IPS-20b (cell line): ENCODE measurements at regions not wholly inside any gene's neighbourhood (a gene's known extent, or its start where the extent isn't known, plus 50 kb on each side); places are given as distances from the start of the nearest gene placed in this dataset.

ENCODE experiments used
- H3K27ac ChIP-seq: one replicate; pipeline ENCODE4 v1.5.1; 2013; ENCODE audit warnings: low read length
- H3K27me3 ChIP-seq: 2 replicates; pipeline ENCODE4 v1.6.1; 2013; ENCODE audit warnings: mild to moderate bottlenecking, low read length, inconsistent platforms; ENCODE audit not compliant: insufficient read depth
- H3K36me3 ChIP-seq: 2 replicates; pipeline ENCODE4 v1.6.1; 2013; ENCODE audit warnings: low read depth, mild to moderate bottlenecking, inconsistent platforms, low read length, moderate library complexity; ENCODE audit not compliant: insufficient read depth
- H3K4me1 ChIP-seq: 2 replicates; pipeline ENCODE4 v1.6.1; 2013; ENCODE audit warnings: mild to moderate bottlenecking, control low read depth, inconsistent platforms, low read length, moderate library complexity; ENCODE audit not compliant: insufficient read depth
- H3K4me3 ChIP-seq: 2 replicates; pipeline ENCODE4 v1.5.1; 2013; ENCODE audit warnings: mild to moderate bottlenecking, low read length, inconsistent platforms
- H3K9ac ChIP-seq: 2 replicates; pipeline ENCODE4 v1.6.1; 2013; ENCODE audit warnings: low read depth, mild to moderate bottlenecking, inconsistent platforms, low read length, moderate library complexity
- H3K9me3 ChIP-seq: 2 replicates; pipeline ENCODE4 v1.6.1; 2013; ENCODE audit warnings: mild to moderate bottlenecking, low read depth, low read length, inconsistent platforms; ENCODE audit not compliant: insufficient read depth

DNA sequence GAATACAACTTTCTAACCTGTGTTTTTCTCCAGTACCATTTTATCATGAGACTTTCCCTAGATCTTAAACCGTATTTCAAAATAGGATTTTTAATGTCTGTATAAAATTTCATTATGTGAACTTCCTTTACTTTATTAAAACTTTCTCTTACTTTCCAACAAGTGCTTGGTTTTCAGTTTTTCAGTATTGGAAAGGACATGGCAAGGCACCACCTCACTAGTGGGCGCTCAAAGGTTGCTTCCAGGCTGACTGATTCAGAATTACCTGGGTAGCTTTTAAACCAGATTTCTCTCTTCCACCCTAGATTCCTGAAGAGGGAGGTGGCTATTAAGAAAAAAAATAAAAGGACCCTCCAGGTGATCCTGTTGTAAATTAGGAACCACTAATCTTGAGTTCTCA is 236.6 kb downstream of the SOX2 start:
- no peak overlapping the region for H3K9ac ChIP-seq
- H3K27ac ChIP-seq, result no peak overlapping the region

DNA sequence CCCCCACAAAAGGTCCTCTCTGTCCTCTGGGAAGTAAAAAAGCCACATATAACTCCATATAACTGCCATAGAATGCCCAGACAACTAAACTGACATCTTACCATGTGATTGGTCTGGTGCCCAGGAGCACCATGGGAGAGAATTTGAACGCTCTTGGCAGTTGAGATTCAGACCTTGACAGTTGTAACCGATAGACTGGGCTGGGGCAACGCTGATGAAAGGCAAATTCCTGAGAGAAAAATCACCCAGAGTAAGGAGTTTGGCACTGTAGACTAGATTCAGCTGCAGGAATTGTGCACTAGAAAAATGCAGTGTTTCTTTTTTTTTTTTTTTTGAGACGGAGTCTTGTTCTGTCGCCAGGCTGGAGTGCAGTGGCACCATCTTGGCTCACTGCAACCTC is 240.5 kb downstream of the SOX2 start:
- Histone ChIP-seq H3K4me1 (peaks cover 4% of the 10 kb centered on the region; the same call in 1 of the 2 replicates), H3K36me3 (no peaks in the 10 kb centered on the region), H3K9ac (no peak overlapping the region), H3K27me3 (no peaks in the 10 kb centered on the region), H3K9me3 (no peaks in the 10 kb centered on the region), H3K4me3 (no peak overlapping the region), H3K27ac (no peak overlapping the region)

More for the DNA sequence above, 236.6 kb downstream of the SOX2 start:
- no peaks in the 10 kb centered on the region for H3K36me3 ChIP-seq
- H3K4me3 ChIP-seq, result no peak overlapping the region
- peaks cover 5% of the 10 kb centered on the region; the same call in 1 of the 2 replicates for H3K4me1 ChIP-seq
- H3K27me3 ChIP-seq, result no peaks in the 10 kb centered on the region
- no peaks in the 10 kb centered on the region for H3K9me3 ChIP-seq

GRCh38 chr3:181952929-181953328 is 241.2 kb downstream of the SOX2 start:
- H3K4me3 ChIP-seq, result no peak overlapping the region
- H3K9me3 ChIP-seq, result no peaks in the 10 kb centered on the region
- H3K36me3 ChIP-seq, result no peaks in the 10 kb centered on the region
- H3K4me1 ChIP-seq, result peaks cover 4% of the 10 kb centered on the region; the same call in 1 of the 2 replicates
- H3K27ac ChIP-seq, result no peak overlapping the region
- no peak overlapping the region for H3K9ac ChIP-seq
- H3K27me3 ChIP-seq, result no peaks in the 10 kb centered on the region

DNA sequence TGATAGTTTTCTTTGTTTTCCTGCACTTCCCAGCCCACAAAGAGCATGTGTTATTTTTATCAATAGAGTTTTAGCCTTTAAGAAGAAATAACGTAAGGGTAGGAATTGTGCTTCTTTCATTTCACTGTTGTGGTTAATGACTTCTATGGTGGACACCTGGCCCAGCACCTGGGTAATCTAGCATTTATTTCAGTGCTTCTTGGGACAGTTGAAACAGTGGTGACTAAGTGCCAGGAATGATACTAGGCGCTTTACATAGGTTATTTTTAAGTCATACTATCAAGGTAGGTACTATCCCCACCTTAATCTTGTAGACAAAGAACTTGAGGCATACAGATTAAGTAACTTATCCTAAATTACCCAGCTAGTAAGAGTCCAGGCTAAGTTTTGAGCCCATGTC is 243.8 kb downstream of the SOX2 start:
- H3K36me3 ChIP-seq, result no peaks in the 10 kb centered on the region
- no peak overlapping the region for H3K4me3 ChIP-seq
- H3K9ac ChIP-seq, result no peak overlapping the region
- H3K27me3 ChIP-seq, result no peaks in the 10 kb centered on the region
- H3K27ac ChIP-seq, result no peak overlapping the region
- peaks cover 4% of the 10 kb centered on the region; the same call in 1 of the 2 replicates for H3K4me1 ChIP-seq
- H3K9me3 ChIP-seq, result no peaks in the 10 kb centered on the region

DNA sequence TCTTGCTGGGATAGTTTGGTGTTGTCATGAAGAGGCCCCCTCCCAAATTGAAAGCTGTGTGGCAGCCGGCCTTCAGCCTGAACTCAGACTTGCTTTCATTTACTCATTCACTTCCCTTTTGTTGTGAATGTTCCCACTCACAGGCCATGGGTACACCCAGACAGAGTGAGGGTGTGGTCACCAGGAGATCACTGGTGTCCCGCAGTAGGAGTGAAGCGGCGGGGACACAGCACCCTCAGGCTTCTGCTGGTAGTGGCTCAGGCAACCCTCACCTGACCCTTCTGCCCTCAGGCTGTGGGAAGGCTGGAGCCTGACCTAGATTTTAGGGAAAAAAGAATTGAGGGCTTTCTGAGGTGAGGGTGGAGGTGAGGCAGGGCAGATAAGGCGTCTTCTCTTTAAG is 244.4 kb downstream of the SOX2 start:
- no peak overlapping the region for H3K9ac ChIP-seq
- no peaks in the 10 kb centered on the region for H3K36me3 ChIP-seq
- peaks cover 4% of the 10 kb centered on the region; the same call in 1 of the 2 replicates for H3K4me1 ChIP-seq
- H3K27me3 ChIP-seq, result no peaks in the 10 kb centered on the region
- no peak overlapping the region for H3K27ac ChIP-seq
- no peak overlapping the region for H3K4me3 ChIP-seq
- H3K9me3 ChIP-seq, result no peaks in the 10 kb centered on the region

DNA sequence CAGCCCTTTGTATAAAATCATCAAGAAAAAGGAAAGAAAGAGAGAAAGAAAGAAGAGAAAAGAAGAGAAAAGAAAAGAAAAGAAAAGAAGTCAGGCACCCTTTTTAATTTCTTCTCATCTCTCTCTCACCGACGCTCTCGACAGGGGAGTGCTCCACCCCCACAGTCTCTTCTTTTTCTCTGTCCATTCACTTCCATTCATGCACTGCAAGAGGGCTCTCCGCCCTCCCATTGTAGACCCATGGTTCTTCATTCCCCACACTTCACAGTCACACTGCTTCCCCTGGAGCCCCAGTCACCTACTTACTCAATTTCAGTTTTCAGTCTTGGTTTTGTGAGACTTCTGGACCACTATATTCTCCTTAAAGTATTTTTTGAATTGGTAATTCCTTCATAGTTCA is 254.7 kb downstream of the SOX2 start:
- no peaks in the 10 kb centered on the region for H3K27me3 ChIP-seq
- H3K36me3 ChIP-seq, result no peaks in the 10 kb centered on the region
- no peak overlapping the region for H3K9ac ChIP-seq
- H3K27ac ChIP-seq, result no peak overlapping the region
- no peak overlapping the region for H3K4me3 ChIP-seq
- peaks cover 6% of the 10 kb centered on the region; the same call in 1 of the 2 replicates for H3K4me1 ChIP-seq
- H3K9me3 ChIP-seq, result no peaks in the 10 kb centered on the region

GRCh38 chr3:181969925-181970324 is 258.2 kb downstream of the SOX2 start:
- Histone ChIP-seq H3K27ac (no peak overlapping the region), H3K27me3 (no peaks in the 10 kb centered on the region), H3K9ac (no peak overlapping the region), H3K4me3 (no peak overlapping the region), H3K4me1 (peaks cover 6% of the 10 kb centered on the region; the same call in 1 of the 2 replicates), H3K9me3 (no peaks in the 10 kb centered on the region), H3K36me3 (no peaks in the 10 kb centered on the region)

DNA sequence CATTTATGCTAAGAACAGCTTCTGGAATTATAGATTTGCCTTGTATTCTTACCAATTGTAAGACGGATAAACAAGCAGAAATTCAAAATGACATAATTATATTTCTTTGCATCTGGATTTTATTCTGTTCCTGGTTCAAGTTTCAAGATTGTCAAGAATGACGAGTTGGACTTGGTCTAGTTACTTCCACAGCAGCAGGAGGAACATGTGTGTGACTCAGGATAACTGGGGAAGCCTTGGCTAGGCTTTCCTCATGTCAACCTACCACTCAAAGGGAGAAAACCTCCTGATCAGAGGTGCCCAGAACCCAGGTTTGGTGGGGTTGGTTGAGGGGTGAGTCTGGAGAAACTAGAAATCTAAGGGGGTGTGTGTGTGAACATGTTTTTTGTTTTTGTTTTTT is 259.7 kb downstream of the SOX2 start:
- Histone ChIP-seq H3K27ac (no peak overlapping the region), H3K9me3 (no peaks in the 10 kb centered on the region), H3K9ac (no peak overlapping the region), H3K4me1 (peaks cover 2% of the 10 kb centered on the region; the same call in 1 of the 2 replicates), H3K27me3 (no peaks in the 10 kb centered on the region), H3K4me3 (no peak overlapping the region), H3K36me3 (no peaks in the 10 kb centered on the region)

DNA sequence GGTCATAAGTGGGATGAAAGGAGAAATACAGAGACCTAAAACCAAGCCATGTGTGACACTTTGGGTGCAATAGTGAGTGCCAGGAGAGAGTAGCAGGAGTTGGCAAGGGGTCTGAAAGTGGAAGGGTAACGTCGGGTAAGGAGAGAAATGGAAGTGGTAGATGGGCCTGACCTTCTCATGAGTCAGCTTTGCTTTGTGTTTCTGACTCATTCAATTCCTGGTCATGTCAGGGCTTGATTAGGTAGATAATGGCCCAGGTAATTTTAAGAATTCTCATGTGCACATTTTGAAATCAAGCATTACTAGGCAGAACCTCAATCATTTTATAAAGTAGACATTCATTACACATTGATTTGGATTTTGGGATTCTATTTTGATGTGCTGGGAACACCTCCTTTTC is 262.5 kb downstream of the SOX2 start:
- Histone ChIP-seq H3K27me3 (no peaks in the 10 kb centered on the region), H3K9ac (no peak overlapping the region), H3K27ac (no peak overlapping the region), H3K36me3 (no peaks in the 10 kb centered on the region), H3K9me3 (no peaks in the 10 kb centered on the region), H3K4me3 (no peak overlapping the region), H3K4me1 (no peaks in the 10 kb centered on the region)

GRCh38 chr3:181976526-181976925 is 264.8 kb downstream of the SOX2 start:
- no peaks in the 10 kb centered on the region for H3K9me3 ChIP-seq
- H3K9ac ChIP-seq, result no peak overlapping the region
- no peaks in the 10 kb centered on the region for H3K36me3 ChIP-seq
- no peaks in the 10 kb centered on the region for H3K27me3 ChIP-seq
- no peaks in the 10 kb centered on the region for H3K4me1 ChIP-seq
- H3K4me3 ChIP-seq, result no peak overlapping the region
- no peak overlapping the region for H3K27ac ChIP-seq

- H3K27me3 ChIP-seq, result no peaks in the 10 kb centered on the region
- H3K9ac ChIP-seq, result no peak overlapping the region
- no peaks in the 10 kb centered on the region for H3K36me3 ChIP-seq
- no peaks in the 10 kb centered on the region; the same call in 1 of the 2 replicates for H3K4me1 ChIP-seq
- no peak overlapping the region for H3K4me3 ChIP-seq
- H3K9me3 ChIP-seq, result no peaks in the 10 kb centered on the region
- H3K27ac ChIP-seq, result no peak overlapping the region
Measured at GRCh38 chr3:181985386-181985785, 273.7 kb downstream of the SOX2 start.

- Histone ChIP-seq H3K36me3 (no peaks in the 10 kb centered on the region), H3K9ac (no peak overlapping the region), H3K27ac (no peak overlapping the region), H3K4me1 (no peaks in the 10 kb centered on the region; the same call in 1 of the 2 replicates), H3K4me3 (no peak overlapping the region), H3K9me3 (no peaks in the 10 kb centered on the region), H3K27me3 (no peaks in the 10 kb centered on the region)
Measured at GRCh38 chr3:181987736-181988135, 276.0 kb downstream of the SOX2 start.
